ENCODE measurements at regions not wholly inside any gene's neighbourhood (a gene's known extent, or its start where the extent isn't known, plus 50 kb on each side); places are given as distances from the start of the nearest gene placed in this dataset.
"Not testable (repeated sequence)": the region's sequence is repeated elsewhere in the genome, so short reads cannot be mapped to it uniquely, and the experiment has no call there.

DNA sequence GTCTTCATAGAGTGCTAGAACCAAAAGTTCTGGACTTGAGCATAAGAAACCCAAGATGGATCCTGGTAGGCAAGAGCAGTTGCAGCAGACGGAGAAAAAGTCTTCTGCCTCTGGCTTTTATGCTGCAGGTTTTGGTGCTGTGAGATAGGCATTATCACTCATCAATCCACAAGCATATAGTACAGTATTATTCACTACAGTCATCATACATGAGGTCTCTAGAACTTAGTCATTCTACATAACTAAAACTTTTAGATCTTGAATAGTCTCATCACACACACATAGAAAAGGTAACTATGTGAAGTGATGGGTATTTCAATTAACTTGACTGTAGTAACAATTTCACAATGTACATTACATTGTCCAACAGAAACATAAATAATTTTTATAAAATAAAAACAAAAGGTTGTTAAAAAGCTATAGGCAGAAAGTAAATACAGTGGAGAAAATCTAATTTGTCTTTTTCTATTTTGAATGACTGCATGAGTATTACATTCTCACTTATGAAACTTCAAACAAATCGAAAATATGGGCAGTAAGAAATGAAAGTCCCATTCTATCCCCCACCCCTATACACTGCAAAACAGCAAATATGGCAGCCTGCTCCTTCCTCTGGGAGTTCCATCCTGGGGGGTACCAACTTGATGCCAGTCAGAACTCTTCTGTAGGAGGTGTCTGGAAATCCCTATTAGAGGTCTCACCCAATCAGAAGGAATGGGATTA, 534.3 kb upstream of the ACVR2A start:
- H3K4me3 ChIP-seq (ENCODE audit: low read depth in 1 of 5, low read length in 5 of 5) = peak overlapping the region in 1 of 5 donors; percentile 25
- H3K9me3 ChIP-seq (ENCODE audit: control insufficient read depth in 5 of 5, low read length in 5 of 5) = no peaks in the 10 kb centered on the region
- no peak overlapping the region for H3K27ac ChIP-seq (ENCODE audit: low read depth, low read length)
- no peaks in the 10 kb centered on the region for H3K27me3 ChIP-seq (ENCODE audit: control insufficient read depth in 5 of 5, insufficient read depth in 4 of 5, low read length in 5 of 5)
- peaks cover 0 to 9% (median 6%) of the 10 kb centered on the region in 5 donors for H3K4me1 ChIP-seq (ENCODE audit: control insufficient read depth in 5 of 5, insufficient read depth in 5 of 5, low read length in 5 of 5)
- no peak overlapping the region for H3K9ac ChIP-seq (ENCODE audit: low read length in 5 of 5)
- H3K36me3 ChIP-seq (ENCODE audit: control insufficient read depth in 5 of 5, insufficient read depth in 5 of 5, low read length in 5 of 5) = no peaks in the 10 kb centered on the region

DNA sequence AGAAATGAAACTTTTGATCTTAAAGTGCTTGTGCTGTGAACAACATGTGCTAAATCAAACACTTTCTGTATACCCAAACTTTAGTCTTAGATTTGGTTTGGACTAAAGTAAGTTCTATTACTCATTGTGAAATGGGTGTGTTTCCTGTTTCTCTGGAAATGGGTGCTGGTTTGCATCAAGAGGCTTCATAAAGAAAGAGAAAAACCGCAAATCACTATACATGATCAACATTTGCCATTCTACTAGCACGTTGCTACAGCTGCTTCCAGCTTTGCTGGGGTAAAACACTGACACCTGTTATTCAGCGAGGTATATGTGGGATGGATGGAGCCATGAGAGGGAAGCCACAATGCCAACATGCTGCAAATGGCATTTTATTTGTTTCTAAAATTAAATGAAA, 547.0 kb upstream of the ACVR2A start:
- no peaks in the 10 kb centered on the region for H3K36me3 ChIP-seq (ENCODE audit: control insufficient read depth in 5 of 5, insufficient read depth in 5 of 5, low read length in 5 of 5)
- no peak overlapping the region for H3K9ac ChIP-seq (ENCODE audit: low read length in 5 of 5)
- no peak overlapping the region for H3K4me3 ChIP-seq (ENCODE audit: low read depth in 1 of 5, low read length in 5 of 5)
- H3K27me3 ChIP-seq (ENCODE audit: control insufficient read depth in 5 of 5, insufficient read depth in 4 of 5, low read length in 5 of 5) = no peaks in the 10 kb centered on the region
- no peaks in the 10 kb centered on the region for H3K9me3 ChIP-seq (ENCODE audit: control insufficient read depth in 5 of 5, low read length in 5 of 5)
- H3K4me1 ChIP-seq (ENCODE audit: control insufficient read depth in 5 of 5, insufficient read depth in 5 of 5, low read length in 5 of 5) = no peaks in the 10 kb centered on the region
- no peak overlapping the region for H3K27ac ChIP-seq (ENCODE audit: low read depth, low read length)

GRCh38 chr2:147294825-147295392, 549.9 kb upstream of the ACVR2A start:
- no peaks in the 10 kb centered on the region for H3K9me3 ChIP-seq (ENCODE audit: control insufficient read depth in 5 of 5, low read length in 5 of 5)
- no peaks in the 10 kb centered on the region for H3K36me3 ChIP-seq (ENCODE audit: control insufficient read depth in 5 of 5, insufficient read depth in 5 of 5, low read length in 5 of 5)
- H3K27ac ChIP-seq (ENCODE audit: low read depth, low read length) = no peak overlapping the region
- no peaks in the 10 kb centered on the region for H3K4me1 ChIP-seq (ENCODE audit: control insufficient read depth in 5 of 5, insufficient read depth in 5 of 5, low read length in 5 of 5)
- H3K27me3 ChIP-seq (ENCODE audit: control insufficient read depth in 5 of 5, insufficient read depth in 4 of 5, low read length in 5 of 5) = no peaks in the 10 kb centered on the region
- no peak overlapping the region for H3K9ac ChIP-seq (ENCODE audit: low read length in 5 of 5)
- no peak overlapping the region for H3K4me3 ChIP-seq (ENCODE audit: low read depth in 1 of 5, low read length in 5 of 5)

DNA sequence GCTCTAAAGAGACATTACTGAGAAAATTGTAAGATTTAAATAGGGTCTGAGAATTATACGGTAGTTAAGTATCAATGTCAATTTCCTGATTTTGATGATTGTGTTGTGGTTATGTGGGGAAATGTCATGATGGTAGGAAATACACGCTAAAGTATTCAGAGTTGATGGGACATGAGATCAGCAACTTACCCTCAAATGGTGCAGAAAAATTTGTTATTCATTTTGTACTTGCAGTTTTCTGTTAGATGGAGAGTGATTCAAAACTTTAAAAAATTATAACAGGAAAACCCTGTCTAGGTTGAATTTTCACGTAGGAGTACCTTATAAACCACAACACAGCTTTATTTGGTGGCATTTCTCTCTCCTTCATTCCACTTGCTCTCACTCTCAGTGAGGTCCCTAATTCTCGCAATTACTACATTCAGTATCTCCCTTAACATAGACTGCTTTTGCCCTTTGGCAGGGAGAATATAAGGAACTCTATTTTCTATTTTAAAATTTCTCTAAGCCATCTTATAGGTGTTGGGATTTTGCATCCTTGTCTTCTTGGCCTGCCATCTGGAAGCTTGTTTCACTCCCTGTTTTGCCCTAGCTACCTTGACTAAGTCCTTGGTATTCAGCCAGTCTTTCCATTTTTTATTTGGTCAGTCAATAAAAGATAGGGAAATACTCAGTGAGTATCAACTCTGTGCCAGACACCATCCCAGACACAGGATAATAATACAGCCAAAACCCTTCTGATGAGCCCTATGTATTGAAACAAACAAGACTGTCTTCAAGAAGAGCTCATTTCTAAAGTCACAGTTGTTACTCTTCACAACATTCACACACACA, 550.6 kb upstream of the ACVR2A start:
- Histone ChIP-seq H3K27me3 (ENCODE audit: control insufficient read depth in 5 of 5, insufficient read depth in 4 of 5, low read length in 5 of 5) (no peaks in the 10 kb centered on the region), H3K36me3 (ENCODE audit: control insufficient read depth in 5 of 5, insufficient read depth in 5 of 5, low read length in 5 of 5) (no peaks in the 10 kb centered on the region), H3K4me1 (ENCODE audit: control insufficient read depth in 5 of 5, insufficient read depth in 5 of 5, low read length in 5 of 5) (no peaks in the 10 kb centered on the region), H3K9ac (ENCODE audit: low read length in 5 of 5) (no peak overlapping the region), H3K9me3 (ENCODE audit: control insufficient read depth in 5 of 5, low read length in 5 of 5) (no peaks in the 10 kb centered on the region), H3K27ac (ENCODE audit: low read depth, low read length) (no peak overlapping the region), H3K4me3 (ENCODE audit: low read depth in 1 of 5, low read length in 5 of 5) (no peak overlapping the region)

GRCh38 chr2:147288131-147288530, 556.7 kb upstream of the ACVR2A start:
- no peaks in the 10 kb centered on the region for H3K27me3 ChIP-seq (ENCODE audit: control insufficient read depth in 5 of 5, insufficient read depth in 4 of 5, low read length in 5 of 5)
- H3K36me3 ChIP-seq (ENCODE audit: control insufficient read depth in 5 of 5, insufficient read depth in 5 of 5, low read length in 5 of 5) = no peaks in the 10 kb centered on the region
- no peaks in the 10 kb centered on the region for H3K9me3 ChIP-seq (ENCODE audit: control insufficient read depth in 5 of 5, low read length in 5 of 5)
- no peak overlapping the region for H3K9ac ChIP-seq (ENCODE audit: low read length in 5 of 5)
- no peak overlapping the region for H3K4me3 ChIP-seq (ENCODE audit: low read depth in 1 of 5, low read length in 5 of 5)
- no peaks in the 10 kb centered on the region for H3K4me1 ChIP-seq (ENCODE audit: control insufficient read depth in 5 of 5, insufficient read depth in 5 of 5, low read length in 5 of 5)
- no peak overlapping the region for H3K27ac ChIP-seq (ENCODE audit: low read depth, low read length)

- Histone ChIP-seq H3K9ac (ENCODE audit: low read length in 5 of 5) (no peak overlapping the region), H3K36me3 (ENCODE audit: control insufficient read depth in 5 of 5, insufficient read depth in 5 of 5, low read length in 5 of 5) (no peaks in the 10 kb centered on the region), H3K4me3 (ENCODE audit: low read depth in 1 of 5, low read length in 5 of 5) (no peak overlapping the region), H3K9me3 (ENCODE audit: control insufficient read depth in 5 of 5, low read length in 5 of 5) (no peaks in the 10 kb centered on the region), H3K27ac (ENCODE audit: low read depth, low read length) (no peak overlapping the region), H3K27me3 (ENCODE audit: control insufficient read depth in 5 of 5, insufficient read depth in 4 of 5, low read length in 5 of 5) (no peaks in the 10 kb centered on the region), H3K4me1 (ENCODE audit: control insufficient read depth in 5 of 5, insufficient read depth in 5 of 5, low read length in 5 of 5) (peaks cover 0 to 5% (median 0%) of the 10 kb centered on the region in 5 donors)
These were observed 568.9 kb upstream of the ACVR2A start for GRCh38 chr2:147275943-147276342.

GRCh38 chr2:147273628-147274027, 571.2 kb upstream of the ACVR2A start:
- Histone ChIP-seq H3K4me3 (ENCODE audit: low read depth in 1 of 5, low read length in 5 of 5) (no peak overlapping the region), H3K4me1 (ENCODE audit: control insufficient read depth in 5 of 5, insufficient read depth in 5 of 5, low read length in 5 of 5) (peaks cover 0 to 5% (median 0%) of the 10 kb centered on the region in 5 donors), H3K27ac (ENCODE audit: low read depth, low read length) (no peak overlapping the region), H3K9me3 (ENCODE audit: control insufficient read depth in 5 of 5, low read length in 5 of 5) (peaks cover 0 to 11% (median 3%) of the 10 kb centered on the region in 5 donors), H3K36me3 (ENCODE audit: control insufficient read depth in 5 of 5, insufficient read depth in 5 of 5, low read length in 5 of 5) (no peaks in the 10 kb centered on the region), H3K27me3 (ENCODE audit: control insufficient read depth in 5 of 5, insufficient read depth in 4 of 5, low read length in 5 of 5) (no peaks in the 10 kb centered on the region), H3K9ac (ENCODE audit: low read length in 5 of 5) (no peak overlapping the region)

GRCh38 chr2:147273106-147273505, 571.7 kb upstream of the ACVR2A start:
- Histone ChIP-seq H3K4me3 (ENCODE audit: low read depth in 1 of 5, low read length in 5 of 5) (no peak overlapping the region), H3K27me3 (ENCODE audit: control insufficient read depth in 5 of 5, insufficient read depth in 4 of 5, low read length in 5 of 5) (no peaks in the 10 kb centered on the region), H3K4me1 (ENCODE audit: control insufficient read depth in 5 of 5, insufficient read depth in 5 of 5, low read length in 5 of 5) (peaks cover 0 to under 1% (median 0%) of the 10 kb centered on the region in 5 donors), H3K9ac (ENCODE audit: low read length in 5 of 5) (no peak overlapping the region), H3K36me3 (ENCODE audit: control insufficient read depth in 5 of 5, insufficient read depth in 5 of 5, low read length in 5 of 5) (no peaks in the 10 kb centered on the region), H3K9me3 (ENCODE audit: control insufficient read depth in 5 of 5, low read length in 5 of 5) (peaks cover 0 to 11% (median 3%) of the 10 kb centered on the region in 5 donors), H3K27ac (ENCODE audit: low read depth, low read length) (no peak overlapping the region)

GRCh38 chr2:147269581-147269980, 575.2 kb upstream of the ACVR2A start:
- H3K9ac ChIP-seq (ENCODE audit: low read length in 5 of 5); H3K4me3 ChIP-seq (ENCODE audit: low read depth in 1 of 5, low read length in 5 of 5); H3K36me3 ChIP-seq (ENCODE audit: control insufficient read depth in 5 of 5, insufficient read depth in 5 of 5, low read length in 5 of 5); H3K27me3 ChIP-seq (ENCODE audit: control insufficient read depth in 5 of 5, insufficient read depth in 4 of 5, low read length in 5 of 5); H3K4me1 ChIP-seq (ENCODE audit: control insufficient read depth in 5 of 5, insufficient read depth in 5 of 5, low read length in 5 of 5); H3K27ac ChIP-seq (ENCODE audit: low read depth, low read length): not testable (repeated sequence)
- peaks cover 0 to 11% (median 5%) of the 10 kb centered on the region in 5 donors for H3K9me3 ChIP-seq (ENCODE audit: control insufficient read depth in 5 of 5, low read length in 5 of 5)

DNA sequence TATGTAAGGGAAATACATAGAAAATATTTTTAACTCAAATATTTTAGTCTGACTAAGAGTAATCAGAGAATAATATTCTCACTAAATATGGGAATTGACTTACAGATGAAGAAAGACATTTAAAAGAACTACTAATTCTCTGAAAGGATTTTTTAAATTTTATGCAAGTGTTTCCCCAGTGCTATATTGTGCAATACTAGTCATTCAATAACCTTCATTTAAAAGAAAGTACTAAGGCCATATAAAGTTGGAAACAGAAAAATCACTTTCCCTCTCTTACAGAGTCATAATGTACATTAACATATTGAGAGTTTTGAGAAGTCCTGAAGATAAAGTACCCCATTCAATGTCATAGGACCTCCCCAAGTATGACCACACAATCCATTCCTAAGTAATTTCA, 584.6 kb upstream of the ACVR2A start:
- Histone ChIP-seq H3K9me3 (ENCODE audit: control insufficient read depth in 5 of 5, low read length in 5 of 5) (peaks cover 0 to 6% (median 0%) of the 10 kb centered on the region in 5 donors), H3K4me1 (ENCODE audit: control insufficient read depth in 5 of 5, insufficient read depth in 5 of 5, low read length in 5 of 5) (peaks cover 0 to 2% (median 0%) of the 10 kb centered on the region in 5 donors), H3K27me3 (ENCODE audit: control insufficient read depth in 5 of 5, insufficient read depth in 4 of 5, low read length in 5 of 5) (no peaks in the 10 kb centered on the region), H3K36me3 (ENCODE audit: control insufficient read depth in 5 of 5, insufficient read depth in 5 of 5, low read length in 5 of 5) (no peaks in the 10 kb centered on the region), H3K4me3 (ENCODE audit: low read depth in 1 of 5, low read length in 5 of 5) (no peak overlapping the region), H3K27ac (ENCODE audit: low read depth, low read length) (no peak overlapping the region), H3K9ac (ENCODE audit: low read length in 5 of 5) (no peak overlapping the region)
